ENCODE measurements at regions not wholly inside any gene's neighbourhood (a gene's known extent, or its start where the extent isn't known, plus 50 kb on each side); places are given as distances from the start of the nearest gene placed in this dataset.

- TF ChIP-seq EP300 (IDR thresholded peaks at IDR 0.05) (no peak), POLR2A (IDR thresholded peaks at IDR 0.05) (no peak)
- TF ChIP-seq, protein P1, sequence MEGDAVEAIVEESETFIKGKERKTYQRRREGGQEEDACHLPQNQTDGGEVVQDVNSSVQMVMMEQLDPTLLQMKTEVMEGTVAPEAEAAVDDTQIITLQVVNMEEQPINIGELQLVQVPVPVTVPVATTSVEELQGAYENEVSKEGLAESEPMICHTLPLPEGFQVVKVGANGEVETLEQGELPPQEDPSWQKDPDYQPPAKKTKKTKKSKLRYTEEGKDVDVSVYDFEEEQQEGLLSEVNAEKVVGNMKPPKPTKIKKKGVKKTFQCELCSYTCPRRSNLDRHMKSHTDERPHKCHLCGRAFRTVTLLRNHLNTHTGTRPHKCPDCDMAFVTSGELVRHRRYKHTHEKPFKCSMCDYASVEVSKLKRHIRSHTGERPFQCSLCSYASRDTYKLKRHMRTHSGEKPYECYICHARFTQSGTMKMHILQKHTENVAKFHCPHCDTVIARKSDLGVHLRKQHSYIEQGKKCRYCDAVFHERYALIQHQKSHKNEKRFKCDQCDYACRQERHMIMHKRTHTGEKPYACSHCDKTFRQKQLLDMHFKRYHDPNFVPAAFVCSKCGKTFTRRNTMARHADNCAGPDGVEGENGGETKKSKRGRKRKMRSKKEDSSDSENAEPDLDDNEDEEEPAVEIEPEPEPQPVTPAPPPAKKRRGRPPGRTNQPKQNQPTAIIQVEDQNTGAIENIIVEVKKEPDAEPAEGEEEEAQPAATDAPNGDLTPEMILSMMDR (IDR thresholded peaks at IDR 0.05): no peak
Observed at GRCh38 chr9:103978396-103978795, 115.7 kb upstream of the SMC2 start.
